ENCODE measurements at regions not wholly inside any gene's neighbourhood (a gene's known extent, or its start where the extent isn't known, plus 50 kb on each side); places are given as distances from the start of the nearest gene placed in this dataset.

DNA sequence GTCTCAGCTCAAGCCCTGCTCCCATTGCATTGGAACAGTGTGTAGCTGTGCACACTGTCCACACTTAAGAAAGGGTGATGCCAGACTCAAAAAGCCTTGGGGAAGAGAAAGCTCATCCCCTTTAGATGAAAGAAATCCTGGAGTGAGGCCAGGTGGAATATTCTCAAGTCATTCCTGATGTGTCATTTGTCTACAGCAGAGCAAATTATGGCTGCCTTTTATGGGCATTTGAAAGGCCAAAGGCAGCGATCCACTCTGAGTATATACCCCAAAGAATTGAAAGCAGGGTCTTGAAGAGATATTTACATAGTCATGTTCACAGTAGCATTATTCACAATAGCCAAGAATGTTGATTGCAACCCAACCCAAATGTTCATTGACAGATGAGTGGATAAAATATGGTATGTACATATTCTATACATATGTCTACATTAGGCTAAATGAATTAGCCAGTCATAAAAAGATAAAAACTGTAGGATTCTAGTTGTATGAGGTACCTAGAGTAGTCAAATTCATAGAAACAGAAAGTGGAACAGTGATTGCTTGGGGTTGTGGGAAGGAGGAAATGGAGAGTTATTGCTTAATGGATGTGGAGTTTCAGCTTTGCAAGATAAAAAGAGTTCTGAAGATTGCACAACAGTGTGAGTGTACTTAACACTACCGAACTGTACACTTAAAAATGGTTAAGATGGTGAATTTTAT is 214.9 kb downstream of the KCNRG start:
- no peak for TF ChIP-seq POLR2A (IDR thresholded peaks at IDR 0.05)
- TF ChIP-seq, protein P1, sequence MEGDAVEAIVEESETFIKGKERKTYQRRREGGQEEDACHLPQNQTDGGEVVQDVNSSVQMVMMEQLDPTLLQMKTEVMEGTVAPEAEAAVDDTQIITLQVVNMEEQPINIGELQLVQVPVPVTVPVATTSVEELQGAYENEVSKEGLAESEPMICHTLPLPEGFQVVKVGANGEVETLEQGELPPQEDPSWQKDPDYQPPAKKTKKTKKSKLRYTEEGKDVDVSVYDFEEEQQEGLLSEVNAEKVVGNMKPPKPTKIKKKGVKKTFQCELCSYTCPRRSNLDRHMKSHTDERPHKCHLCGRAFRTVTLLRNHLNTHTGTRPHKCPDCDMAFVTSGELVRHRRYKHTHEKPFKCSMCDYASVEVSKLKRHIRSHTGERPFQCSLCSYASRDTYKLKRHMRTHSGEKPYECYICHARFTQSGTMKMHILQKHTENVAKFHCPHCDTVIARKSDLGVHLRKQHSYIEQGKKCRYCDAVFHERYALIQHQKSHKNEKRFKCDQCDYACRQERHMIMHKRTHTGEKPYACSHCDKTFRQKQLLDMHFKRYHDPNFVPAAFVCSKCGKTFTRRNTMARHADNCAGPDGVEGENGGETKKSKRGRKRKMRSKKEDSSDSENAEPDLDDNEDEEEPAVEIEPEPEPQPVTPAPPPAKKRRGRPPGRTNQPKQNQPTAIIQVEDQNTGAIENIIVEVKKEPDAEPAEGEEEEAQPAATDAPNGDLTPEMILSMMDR (IDR thresholded peaks at IDR 0.05): no peak

Measured in ovary (tissue), 3 donors.